GM19463 (cell line): ENCODE measurements at regions not wholly inside any gene's neighbourhood (a gene's known extent, or its start where the extent isn't known, plus 50 kb on each side); places are given as distances from the start of the nearest gene placed in this dataset.
"Not testable (repeated sequence)": the region's sequence is repeated elsewhere in the genome, so short reads cannot be mapped to it uniquely, and the experiment has no call there.

Experiments used
- ATAC-seq: cut with Tn5 transposase; IDR thresholded peaks from one replicate; pipeline ENCODE4 v1.9.1; 2021; ENCODE audit warnings: mild to moderate bottlenecking, moderate library complexity; ENCODE audit not compliant: unreplicated experiment

DNA sequence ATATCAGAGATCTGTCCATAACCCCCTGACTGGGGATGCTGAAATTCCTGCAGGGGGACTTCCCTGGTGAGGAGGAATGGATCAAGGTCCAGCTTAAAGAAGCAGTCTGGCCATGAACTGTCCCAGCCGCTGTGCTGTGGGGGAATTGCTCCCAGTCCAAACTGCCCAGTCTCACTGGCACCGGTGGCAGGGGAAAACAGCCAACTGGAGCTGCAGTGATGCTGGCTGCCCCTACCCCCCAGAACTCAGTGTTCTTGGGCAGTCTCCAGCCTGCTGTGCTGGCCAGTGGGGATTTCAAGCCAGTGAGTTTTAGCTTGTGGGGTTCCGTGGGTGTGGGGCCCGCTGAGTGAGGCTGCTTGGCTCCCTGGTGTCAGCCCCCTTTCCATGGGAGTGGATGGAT is 306.5 kb upstream of the RPS23 start:
- no peak for ATAC-seq

DNA sequence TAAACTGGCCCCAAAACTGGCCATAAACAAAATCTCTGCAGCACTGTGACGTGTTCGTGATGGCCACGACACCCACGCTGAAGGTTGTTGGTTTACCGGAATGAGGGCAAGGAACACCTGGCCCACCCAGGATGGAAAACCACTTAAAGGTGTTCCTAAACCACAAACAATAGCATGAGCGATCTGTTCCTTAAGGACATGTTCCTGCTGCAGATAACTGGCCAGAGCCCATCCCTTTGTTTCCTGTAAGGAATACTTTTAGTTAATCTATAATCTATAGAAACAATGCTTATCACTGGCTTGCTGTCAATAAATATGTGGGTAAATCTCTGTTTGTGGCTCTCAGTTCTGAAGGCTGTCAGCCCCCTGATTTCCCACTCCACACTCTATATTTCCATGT is 305.2 kb upstream of the RPS23 start:
- not testable (repeated sequence) for ATAC-seq

DNA sequence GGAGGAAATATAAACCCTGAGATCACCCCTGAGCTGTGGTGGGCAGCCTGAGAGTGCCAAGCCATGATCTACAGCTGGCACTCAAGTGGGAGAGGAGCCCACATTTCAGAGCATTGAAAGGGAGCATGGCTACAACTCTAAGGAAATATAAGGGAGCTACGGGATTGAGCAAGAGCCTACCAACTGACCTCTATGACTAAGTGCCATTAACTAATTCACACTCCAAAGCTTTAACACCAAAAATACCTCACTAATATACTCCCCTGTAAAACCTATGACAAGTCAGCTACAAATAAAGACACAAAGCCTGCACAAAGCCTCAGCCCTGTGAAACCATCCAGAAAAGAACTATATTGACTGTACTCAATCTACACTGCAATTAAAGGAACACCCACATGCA is 286.8 kb upstream of the RPS23 start:
- ATAC-seq = no peak

DNA sequence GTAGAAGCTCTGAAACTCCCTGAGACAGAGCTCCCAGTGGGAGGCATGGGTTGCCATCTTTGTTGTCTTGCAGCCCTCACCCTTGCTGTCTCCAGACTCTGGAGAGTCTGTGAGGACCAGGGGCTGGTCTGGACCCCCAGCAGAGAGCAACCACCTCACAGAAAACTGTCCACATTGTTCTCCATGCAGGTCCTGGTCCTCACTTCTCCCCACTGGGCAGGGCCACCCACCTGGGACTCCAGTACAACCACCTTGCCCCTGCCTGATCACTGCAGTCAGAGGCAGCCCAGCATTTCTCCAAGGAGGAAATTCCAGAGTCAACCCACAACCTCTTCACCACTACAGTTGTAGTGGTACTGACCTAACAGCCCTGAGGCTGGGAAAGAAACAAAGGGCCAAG is 285.6 kb upstream of the RPS23 start:
- no peak for ATAC-seq

DNA sequence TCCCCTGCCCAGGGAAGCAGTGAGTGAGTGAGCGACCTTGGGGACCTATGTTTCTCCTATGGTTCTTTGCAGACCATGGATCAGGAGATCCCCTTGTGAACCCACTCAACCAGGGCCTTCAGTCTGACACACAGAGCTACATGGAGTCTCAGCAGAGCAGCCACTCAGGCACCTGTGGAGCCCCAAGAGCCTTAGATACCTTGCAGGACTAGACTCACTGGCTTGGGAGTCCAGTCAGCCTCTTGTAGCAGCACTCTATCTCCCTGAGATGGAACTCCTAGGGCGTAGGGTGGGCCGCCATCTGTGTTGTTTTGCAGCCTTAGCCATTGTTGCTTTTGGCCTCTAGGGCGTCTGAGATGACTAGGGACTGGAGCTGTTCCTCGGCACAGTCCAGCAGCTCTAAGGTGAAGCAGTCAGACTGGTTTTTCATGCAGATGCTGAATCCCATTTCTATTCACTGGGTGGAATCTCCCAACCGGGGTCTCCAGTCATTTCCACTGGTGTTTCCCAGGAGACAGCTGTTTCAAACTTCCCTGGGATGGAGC is 284.6 kb upstream of the RPS23 start:
- no peak for ATAC-seq

DNA sequence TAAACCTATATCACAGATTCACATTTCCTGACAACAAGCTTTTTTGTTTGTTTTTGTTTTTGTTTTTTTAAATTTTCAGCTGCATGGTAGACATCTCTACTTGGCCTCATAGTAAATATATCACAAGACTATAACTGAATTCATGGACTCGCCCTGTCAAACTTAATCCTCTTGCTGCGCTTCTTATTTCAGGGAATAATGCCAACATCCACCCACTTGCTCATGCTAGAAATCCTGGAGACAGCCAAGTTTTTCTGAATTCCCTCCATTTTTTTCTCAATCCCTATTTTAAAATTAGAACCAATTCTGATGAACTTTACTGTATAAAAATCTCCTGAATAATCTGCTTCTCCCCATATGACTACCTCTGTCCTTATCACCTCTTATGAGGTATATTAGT is 283.6 kb upstream of the RPS23 start:
- no peak for ATAC-seq

DNA sequence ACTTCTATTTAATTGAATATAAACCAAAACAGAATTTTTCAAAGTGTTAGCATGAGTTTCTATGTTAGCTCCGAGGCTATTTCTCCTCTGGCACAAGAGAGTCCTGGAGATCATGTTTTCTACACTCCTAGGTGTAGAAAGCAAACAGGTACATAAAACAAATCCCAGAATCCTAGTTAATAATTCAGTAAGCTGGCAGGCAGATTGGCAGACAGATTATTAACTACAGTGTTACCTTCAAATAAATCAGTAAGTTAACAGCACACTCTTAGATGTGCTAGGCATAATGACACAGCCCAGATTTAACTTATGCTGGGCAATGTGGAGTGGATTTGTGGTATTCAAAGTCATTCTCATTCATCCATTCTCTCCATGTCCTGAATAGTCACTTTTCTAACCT is 282.8 kb upstream of the RPS23 start:
- ATAC-seq = no peak

DNA sequence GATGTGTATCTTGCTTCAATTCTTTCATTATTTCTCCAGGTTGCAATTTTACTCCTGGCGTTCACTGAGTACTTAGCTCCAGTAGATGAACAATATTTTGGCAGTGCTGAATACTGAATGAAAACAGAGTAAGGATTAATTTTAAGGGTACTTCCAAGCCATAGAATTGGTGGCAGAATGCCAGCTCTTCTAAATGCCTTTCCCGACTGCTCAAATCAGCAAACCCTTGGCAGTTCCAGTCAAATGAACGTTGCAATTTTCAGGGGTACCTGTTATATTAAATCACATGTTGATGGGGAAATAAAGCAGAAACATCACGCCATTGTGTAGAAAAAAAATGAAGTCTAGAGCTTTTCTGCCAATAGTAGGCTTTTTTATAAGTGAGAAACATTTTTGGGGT is 282.4 kb upstream of the RPS23 start:
- no peak for ATAC-seq

DNA sequence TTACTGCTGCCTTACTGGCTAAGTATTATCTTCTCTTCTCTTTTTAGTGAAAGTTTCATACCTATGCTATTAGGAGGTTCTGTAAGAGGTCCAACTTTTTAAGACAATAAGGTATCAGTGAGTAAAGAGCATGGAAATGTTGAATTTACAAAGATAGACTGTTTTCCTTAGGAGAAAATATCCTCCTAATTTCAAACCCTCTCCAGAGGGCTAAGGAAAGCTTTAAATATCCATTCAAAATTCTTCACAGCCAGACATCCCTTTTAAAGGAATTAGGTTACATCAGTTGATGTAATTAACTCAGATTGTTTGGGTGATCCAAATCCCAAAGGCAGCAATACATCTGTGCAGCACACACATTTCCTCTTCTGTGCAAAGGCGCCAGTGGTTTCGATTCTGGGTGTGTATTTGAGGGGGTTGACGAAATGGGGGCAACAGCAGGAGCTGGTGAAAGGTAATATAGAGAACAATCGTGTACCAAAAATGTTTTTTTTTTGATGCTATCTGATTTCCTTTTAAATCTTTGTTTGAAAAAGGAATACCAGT is 273.8 kb upstream of the RPS23 start:
- ATAC-seq = no peak

DNA sequence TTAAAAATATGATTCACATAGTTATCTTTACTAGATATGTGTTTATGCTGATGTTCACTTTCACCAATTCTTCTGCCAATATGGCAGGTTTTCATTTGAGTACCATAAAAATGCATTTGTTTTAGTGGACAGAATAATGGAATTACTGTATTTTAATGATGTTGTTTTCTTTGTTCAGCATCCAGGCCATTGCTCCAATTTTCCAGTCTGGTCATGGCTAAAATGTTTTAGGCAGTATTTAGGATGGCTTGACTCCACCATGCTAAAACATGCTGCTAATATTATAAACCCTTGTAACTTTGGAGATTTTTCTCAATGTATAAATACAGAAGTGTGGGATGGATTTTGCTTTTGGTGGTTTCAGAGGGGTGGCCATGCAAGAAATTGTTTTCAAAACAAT is 273.0 kb upstream of the RPS23 start:
- no peak for ATAC-seq

DNA sequence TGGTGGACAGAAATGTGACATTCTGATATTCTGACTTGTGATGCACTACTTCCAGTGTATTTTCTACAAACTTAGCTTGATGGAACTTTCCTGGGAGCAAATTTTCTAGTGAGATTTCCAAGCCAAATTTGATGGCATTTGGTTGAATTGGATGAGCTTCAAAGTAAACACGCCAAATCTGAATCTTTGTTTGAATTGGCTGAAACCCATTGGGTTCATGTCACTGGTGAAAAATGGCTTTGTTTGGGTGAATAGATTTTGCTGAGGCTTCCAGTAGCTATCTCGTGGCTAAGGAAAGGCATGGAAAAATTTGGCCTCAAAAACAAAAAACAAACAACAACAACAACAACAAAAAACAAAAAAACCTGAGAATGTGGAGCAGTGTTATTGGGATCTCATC is 271.1 kb upstream of the RPS23 start:
- ATAC-seq = no peak

DNA sequence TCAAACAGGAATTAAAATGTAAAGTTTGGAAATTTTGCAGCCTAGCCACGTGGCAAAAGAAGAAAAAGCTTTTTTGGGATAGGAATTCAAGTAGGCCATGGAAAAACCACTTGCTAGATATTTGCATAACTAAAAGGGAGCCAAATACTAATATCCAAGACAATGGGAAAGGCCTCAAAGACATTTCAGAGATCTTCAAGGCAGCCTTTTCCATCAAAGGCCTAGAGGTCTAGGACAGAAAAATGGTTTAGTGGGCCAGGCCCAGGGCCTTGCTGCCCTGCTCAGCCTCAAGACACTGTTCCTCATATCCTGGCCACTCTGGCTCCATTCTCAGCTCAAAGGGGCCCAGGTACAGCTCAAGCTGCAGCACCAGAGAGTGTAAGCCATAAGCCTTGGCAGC is 265.9 kb upstream of the RPS23 start:
- no peak for ATAC-seq

DNA sequence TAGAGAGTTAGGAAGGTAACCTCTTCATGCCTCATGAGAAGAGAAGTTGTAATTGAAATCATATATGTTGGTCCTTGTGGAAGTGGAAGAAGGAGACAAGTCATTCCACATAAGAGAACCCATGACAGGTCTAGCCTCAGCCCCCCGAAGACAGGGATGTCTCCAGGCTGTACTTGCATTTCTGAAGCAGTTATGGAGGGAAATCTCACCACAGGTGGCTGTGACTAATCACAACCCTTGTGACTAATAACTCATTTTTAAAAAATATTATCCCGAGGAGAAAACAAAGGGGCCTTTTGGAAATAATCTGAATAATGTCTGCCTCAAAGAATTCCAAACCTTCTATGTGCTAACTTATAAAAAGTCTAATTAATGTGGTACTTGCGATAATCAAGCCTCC is 262.1 kb upstream of the RPS23 start:
- no peak for ATAC-seq

DNA sequence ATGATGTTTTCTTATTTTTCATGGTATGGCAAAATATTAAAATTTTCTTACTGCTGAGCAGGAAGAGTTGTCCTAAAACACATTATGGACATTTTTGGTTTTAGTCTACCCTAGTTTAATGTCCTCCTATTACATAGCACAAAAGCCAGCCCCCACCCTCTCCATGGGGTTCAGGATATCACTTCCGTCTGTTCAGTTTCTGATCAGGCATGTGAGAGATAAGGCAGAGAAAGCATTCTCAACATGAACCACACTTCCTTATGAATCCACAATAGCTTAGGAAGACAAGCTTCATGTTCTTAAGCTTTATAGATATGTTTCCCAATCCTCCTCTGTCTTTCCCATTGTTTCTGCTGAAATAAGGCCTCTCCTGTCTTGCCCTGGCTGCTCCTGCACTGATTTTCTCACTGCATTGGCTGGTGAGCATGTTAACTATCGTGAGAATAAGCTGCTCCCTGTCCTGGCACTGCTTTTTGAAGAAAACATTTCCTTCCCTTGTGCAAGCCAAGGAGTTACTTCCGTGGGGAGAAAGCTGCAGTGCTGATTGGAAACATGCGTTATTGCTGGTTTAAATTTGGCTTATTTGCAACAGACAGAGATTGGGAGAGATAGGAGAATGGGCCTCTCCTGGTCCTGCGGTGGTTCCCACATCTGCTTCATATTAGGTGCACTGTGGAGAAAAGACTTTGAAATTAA is 260.3 kb upstream of the RPS23 start:
- no peak for ATAC-seq

DNA sequence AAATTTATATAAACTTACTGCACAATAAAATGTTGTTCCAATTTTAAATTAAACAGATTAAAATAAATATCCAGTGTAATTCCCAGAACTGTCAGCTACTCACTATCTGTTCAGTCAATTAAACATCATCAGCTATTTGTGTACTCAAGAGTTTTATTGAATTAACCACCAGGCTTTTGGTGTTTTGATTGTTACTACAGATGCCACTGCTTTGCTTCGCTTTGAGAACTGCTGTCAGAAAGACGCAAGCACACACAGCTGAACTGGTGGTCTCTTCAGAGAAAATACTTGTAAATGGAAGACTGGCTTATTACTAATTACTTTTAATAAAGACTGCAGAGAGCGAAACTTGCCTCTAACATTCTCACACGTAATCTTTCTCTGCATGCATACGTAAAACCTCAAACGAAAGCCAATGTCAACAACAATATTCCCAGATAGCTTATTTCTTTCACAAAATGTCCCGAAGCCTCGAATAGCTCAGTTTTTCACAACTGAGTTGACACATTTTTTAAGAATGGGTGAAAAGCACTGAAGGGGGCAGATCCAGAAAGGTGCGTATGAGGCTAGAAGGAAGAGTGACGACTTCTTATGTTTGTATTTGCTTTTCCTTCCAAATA is 259.6 kb upstream of the RPS23 start:
- ATAC-seq = no peak

DNA sequence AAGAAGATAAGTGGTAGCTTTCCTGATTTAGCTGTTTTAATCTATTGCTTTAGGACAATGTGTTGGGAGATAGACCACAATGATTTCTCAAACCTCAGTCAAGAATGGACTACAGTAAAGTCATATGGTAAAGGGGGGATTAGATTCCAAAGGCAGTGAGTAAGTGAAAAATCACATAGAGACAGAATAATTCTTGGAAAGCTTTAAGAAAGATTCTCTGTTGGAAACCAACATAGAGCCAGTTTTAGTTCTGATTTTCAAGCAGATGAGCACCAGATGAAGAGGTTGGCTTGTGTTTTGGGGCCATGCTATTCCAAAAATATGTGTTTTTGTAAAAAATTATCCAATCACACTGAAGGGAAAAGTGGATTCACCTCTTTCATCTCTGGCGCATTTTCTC is 256.8 kb upstream of the RPS23 start:
- ATAC-seq = no peak

DNA sequence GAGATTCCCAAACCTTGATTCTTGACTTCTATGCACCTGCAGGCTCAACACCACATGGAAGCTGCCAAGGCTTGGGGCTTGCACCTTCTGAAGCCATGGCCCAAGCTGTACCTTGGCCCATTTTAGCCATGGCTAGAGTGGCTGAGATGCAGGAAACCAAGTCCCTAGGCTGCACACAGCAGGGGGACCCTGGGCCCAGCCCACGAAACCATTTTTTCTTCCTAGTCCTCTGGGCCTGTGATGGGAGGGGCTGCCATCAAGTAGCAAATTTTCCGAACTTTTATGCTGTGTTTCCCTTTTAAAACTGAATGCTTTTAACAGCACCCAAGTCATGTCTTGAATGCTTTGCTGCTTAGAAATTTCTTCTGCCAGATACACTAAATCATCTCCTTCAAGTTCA is 253.9 kb upstream of the RPS23 start:
- not testable (repeated sequence) for ATAC-seq

DNA sequence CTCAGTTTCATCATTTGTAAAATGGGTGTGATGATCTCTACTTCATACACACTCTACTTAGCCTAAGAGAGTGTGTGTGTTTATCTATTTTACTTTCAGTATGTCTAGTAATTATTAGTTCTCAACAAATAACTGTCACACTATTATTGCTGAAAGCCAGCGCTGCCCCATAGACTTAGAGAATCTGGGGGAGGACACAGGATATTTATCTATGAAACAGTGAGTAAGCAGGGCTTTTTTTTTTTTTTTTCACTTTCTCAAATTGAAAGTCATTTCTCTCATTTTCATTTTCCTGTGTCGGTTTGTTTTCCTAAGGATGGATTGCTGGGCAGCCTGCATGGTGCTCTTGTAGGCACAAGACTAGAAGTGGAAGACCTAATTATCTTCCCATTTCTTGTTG is 248.4 kb upstream of the RPS23 start:
- ATAC-seq = no peak

DNA sequence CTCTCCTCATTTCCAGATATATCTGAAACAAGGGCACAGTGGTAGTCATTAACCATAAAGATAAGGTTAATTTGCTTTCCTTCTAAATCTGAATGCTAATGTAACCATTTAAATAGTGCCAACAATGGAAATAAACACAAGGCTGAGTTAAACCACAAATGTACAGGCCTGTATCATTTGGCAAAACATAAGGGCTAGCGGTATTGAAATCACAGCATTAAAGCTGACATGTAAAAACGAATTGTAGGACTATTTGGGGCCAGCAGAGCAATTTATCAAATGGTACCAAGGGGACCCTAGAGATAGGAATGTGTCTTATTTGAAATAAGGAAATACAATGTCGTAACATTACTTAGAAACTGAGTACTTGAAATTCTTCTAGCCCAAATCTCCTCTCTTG is 247.5 kb upstream of the RPS23 start:
- ATAC-seq = no peak

DNA sequence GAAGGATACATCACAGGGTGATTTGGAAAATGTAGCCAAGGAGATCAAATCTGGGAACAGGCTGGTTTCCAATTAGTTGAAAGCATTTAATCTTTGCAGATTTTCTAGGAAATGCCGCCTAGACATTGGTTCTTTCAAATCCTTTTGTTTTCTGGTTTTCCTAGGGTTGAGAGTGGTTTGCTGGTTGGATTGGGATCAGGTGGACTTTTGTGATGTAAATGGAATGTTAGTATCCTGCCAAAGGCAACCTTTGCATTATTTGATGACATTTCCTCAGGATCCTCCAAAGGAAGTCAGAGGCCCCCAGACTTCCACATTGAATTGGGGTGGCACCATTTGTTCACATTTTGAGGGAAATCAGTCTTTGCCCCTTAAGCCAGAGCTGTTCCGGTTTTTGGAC is 245.5 kb upstream of the RPS23 start:
- no peak for ATAC-seq

DNA sequence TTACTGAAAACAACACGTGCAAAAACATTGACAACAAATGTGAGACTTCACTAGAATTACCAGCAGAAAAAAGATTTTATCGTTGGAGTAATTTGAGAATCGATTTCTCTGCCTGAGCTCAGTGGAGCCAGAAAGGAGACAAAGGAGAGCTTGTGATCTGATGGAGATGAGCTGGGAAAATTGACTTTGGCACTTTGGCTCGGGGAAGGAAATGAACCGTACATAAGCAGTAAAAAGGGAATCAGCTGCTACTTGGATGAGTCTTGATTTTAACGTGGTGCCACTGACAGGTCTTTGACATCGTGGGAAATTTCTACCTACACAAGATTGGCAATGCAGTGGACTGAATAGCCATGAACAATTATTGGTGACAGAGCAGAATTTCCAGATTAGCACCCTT is 244.7 kb upstream of the RPS23 start:
- ATAC-seq = no peak

DNA sequence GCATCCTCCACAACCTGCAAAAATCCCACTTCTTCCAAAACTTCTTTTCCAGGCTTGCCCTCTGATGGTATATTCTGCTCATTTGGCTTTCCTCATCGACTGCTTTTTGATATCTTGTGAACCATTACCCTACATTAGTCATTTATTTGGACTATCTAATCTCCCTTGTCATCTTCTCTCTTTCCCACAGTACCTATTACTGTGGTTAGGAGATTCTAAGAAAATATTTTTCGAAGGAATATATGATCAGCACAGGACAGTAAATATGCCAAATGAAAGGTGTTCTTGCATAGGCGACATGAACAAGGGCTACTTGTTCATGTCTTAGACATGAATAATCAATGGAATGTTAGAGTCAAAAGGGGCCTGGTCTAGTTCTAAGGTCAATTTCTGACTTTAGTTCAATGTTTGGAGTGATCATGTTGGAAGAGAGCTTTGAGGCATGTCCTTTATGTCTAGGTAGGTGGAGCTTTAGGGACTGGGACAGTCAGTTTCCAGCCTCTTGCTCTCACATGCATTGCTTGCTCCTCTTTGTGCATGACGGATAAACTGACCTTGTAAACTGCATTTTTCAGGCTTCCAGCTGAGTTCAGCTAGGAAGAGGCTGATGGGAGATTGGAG is 243.4 kb upstream of the RPS23 start:
- no peak for ATAC-seq
